ENCODE measurements at regions not wholly inside any gene's neighbourhood (a gene's known extent, or its start where the extent isn't known, plus 50 kb on each side); places are given as distances from the start of the nearest gene placed in this dataset.
"Not testable (repeated sequence)": the region's sequence is repeated elsewhere in the genome, so short reads cannot be mapped to it uniquely, and the experiment has no call there.

DNA sequence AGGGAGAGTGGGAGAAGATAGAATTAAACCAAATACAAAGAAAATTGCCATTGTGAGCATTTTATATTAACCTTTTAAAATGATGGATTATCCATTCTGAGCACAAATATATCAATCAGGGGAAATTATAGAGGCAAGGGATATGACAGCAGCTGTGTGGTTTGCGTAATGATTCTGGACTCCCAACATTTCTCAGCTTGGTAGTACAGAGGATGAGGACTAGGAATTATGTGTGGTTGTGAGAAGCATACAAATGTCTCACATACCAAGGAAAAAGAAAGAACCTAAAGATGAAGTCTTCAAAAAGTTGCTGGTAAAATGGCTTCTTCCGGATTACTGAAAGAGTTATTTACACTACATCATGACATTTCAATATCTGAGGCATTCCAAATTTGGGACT, 674.6 kb upstream of the NR3C2 start:
- DNase-seq, result no peak

DNA sequence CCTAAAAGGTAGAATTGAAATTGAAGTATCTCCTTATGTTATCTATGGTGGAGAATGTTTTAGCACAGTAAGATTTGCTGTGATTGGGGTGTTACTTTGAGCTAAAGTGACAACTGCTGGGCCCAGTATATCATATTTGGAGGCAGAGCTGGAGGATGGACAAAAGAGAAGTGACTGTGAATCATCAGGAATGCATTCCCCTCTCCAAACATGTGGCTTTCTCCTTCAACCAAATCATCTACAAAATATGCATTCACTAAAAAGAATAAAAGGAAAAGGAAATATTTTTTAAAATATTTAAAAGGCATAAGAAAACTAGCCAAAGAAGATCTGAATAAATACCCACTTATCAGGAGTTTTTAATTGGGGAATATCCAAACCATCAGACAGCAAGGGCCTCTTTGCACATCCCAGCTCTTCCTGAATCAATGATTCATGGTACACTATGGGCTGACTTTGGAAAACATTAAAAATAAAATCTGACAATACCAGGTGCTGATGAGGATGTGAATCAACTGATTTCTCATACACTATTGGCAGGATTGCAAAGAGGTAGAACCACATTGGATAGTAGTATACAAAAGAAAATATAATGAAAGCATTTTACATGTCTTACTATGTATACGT, 671.7 kb upstream of the NR3C2 start:
- DNase-seq, result no peak

DNA sequence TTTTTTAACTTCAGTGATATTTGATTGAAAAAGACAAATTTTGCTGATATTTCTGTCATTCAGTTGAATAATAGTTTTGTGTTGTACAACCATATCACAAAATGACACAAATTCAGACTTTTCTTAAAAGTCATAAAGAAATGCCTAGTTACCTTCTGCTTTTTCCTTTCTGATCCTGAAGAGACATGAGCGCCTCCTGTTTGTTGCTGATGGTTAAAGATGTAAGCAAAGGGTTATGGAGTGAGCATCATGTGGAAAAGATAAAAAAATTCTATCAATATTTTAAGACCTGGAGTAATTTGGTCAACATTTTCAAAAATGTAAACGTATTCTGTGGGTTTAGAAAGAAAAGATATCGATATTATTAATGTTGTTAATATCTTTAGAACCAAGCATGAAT, 669.9 kb upstream of the NR3C2 start:
- DNase-seq, result no peak

DNA sequence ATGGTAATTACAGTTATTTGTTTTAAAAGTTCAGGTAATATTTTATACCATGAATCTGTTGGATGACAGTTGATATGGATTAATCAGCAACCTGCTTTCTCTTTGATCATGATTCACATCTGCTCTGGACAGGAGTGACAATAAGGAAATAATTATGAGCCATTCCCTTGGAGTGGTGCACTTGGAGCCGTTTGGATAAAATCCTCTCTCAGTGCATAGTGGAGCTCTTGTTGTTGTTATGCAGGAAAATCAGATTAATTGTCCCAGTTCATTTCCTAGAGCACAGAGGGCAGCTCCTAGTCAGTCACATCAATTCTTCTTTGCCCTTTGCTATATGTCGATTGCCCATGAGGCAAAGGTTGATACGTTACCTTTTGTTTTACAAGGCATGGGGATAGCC, 668.3 kb upstream of the NR3C2 start:
- DNase-seq, result no peak

DNA sequence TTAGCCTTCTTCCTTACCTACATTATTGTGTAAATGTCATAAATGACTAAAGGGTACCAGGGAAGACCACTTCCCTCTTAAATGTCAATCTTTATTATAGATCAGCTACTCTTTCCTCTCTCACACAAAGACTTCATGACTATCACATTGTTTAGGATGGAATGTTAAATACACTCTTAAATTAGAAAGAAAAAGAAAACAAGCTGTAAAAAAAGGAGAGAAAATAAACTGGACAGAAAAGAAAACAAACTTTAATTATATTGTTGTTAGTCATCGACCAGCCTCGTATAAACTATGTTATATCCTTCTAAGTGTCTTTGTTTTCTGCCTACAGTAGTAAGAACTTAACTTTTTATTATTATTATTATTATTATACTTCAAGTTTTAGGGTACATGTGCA, 666.4 kb upstream of the NR3C2 start:
- no peak for DNase-seq

DNA sequence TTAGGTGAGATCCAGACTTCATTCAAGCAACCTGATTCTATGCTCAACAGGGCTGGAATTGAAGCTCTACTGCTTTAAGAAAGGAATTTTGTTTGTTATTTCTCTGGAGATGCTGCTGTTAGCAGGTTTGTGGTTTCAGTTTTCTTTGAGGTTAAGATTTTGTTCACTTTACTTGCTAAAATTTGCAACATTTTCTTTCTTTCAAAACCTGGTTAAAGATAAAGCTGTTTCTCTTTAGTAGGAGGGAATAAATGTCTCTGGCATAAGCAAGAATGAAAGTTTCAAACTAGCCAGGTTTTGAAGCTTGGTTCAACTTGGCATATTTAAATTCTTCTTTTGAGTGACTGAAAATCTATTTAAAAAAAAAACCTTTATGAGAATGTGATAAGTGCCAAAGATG, 660.6 kb upstream of the NR3C2 start:
- no peak for DNase-seq

DNA sequence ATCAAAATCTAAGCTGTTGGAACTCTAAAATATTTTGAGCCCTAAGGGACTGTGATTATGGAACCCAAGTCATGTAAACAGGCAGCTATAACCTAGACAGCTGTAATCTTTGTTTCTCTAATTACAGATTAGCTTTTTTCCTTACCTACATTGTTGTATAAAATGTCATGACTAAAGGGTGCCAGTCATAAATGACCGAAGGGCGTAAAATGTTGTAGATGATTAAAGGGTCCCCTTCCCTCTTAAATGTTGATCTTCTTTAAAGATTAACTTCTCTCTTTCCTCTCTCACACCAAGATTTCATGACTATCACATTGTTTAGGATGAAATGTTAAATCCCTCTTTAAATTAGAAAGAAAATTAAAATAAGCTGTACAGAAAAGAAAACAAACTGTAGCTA, 659.4 kb upstream of the NR3C2 start:
- DNase-seq, result no peak

DNA sequence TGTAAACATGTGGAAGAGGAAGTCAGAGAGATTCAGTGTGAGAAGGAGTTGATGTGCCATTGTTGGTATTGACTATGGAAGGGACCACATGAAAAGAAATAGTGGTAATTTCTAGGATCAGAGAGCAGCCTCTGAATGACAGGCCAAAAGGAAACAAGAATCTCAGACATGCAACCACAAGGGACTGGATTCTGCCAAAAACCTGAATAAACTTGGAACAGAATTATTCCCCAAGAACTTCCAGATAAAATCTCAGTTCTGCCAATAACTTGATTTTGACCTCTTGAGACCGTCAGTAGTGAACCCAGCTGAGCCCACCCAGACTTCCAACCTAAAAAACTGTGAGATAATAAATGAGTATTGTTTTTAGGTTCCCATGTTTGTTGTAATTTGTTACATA, 653.6 kb upstream of the NR3C2 start:
- no peak for DNase-seq

DNA sequence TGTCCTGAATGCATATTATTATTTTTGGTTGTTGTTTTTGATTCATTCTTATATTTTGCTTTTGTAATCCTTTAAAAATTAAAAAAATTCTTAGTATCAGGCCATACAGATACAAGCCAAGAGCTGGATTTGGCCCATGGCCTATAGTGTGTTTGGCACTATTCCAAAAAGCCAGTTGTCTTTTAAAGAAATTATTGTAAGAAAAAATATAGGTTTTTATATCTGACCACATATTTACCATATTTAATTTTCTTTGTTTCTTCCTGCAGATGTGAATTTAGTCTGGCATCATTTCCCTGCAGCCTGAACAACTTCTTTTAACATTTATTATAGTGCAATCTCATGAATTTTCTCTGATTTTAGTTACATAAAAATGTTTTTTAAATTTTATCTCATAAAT, 652.8 kb upstream of the NR3C2 start:
- no peak for DNase-seq

DNA sequence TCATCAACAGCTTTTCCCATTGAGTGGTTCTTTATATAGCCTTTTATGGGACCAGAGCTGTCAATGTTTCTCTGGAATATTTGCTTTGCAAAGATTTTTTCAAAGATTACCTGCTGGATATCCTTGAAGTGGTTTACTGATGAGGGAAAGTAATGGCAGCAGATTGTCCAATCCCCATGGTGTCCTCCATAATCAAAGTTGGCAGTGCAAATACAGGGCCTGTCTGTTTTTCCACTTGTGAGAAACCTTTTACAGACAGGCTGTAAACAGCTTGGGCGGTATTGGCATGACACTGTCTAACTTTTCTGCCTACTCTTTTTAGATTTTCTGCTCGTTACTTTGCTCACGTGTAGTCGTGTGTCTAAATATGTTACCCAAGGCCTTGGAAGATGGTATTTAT, 641.9 kb upstream of the NR3C2 start:
- no peak for DNase-seq

DNA sequence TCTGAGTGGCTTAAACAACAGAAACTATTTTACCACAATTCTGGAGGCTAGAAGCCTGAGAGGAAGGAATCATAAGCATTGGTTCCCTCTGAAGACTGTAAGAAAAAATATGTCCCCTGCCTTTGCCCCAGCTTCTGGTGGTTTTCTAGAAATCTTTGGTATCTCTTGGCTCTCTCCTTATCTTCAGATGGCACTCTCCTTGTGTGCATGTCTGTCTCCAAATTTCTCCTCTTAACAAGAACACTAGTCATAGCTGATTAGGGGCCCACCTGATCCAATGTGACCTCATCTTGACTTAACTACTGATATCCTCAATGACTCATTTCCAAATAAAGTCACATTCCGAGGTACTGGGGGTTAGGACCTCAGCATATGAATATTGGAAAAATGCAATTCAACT, 635.0 kb upstream of the NR3C2 start:
- DNase-seq, result no peak

DNA sequence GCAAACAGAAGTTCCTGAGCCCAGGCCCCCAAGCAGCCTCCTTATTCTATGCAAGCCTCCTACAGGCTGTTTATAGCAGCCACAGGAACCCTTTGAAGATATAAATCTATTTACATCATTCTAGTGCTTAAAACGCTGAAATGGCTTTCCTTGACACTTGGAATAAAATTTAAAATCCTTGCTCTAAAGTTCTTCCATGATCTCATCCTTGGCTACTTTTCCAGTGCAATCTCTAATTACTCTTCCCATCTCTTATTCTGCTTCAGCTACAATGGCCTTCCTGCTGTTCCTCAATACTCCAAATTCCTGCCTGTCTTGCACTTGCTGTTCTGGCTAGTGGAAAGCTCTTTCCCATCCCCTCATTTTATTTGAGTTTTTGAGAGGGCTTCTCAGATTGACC, 634.2 kb upstream of the NR3C2 start:
- no peak for DNase-seq

DNA sequence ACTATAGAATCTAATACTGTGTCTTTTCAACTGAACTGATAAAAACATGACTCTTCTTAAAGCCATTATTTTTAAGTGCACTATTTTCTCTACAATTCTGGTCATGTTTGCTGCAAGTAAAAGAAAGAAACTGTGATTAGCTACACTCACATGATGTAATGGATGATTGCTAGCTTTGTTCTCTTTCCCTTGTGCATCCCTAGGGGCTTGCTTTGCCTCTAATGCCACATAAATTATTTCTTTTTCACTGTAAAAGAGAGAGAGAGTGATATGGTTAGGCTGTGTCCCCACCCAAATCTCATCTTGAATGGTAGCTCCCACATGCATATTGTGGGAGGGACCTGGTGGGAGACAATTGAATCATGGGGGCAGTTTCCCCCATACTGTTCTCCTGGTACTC, 630.2 kb upstream of the NR3C2 start:
- no peak for DNase-seq

DNA sequence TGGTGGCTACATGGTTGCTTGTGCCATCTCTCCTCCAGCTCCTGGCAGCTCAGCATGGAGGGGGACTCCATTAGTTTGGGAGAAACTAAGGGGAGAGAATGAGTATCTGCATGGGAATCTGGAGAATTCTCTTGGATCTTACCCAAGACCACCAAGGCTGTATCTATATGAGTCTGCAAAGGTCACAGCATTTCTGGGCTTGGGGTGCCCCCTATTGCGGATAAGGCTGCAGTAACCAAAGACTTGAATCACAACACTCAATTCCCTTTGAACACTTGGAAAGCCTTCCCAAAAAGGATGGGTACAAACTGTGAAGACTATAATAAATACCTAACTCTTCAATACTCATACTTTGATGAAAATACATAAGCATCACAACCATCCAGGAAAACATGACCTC, 623.5 kb upstream of the NR3C2 start:
- no peak for DNase-seq

DNA sequence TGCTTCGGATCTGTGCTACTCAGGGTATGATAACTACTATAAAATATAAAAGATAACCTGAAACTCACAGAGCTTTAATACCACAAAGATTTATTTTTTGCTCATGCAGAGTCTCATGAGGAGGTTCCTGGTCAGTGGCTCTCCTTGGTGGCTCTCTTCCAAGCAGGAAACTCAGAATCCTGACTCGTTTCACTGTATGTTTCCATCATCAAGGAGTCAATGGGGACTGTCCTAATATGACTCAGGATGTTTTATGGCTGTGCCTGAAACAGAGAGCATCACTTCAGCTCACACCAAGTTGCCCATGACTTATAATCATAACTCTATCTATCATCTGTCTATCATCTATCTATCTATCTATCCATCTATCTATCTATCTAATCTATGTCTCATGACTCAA, 620.8 kb upstream of the NR3C2 start:
- no peak for DNase-seq

DNA sequence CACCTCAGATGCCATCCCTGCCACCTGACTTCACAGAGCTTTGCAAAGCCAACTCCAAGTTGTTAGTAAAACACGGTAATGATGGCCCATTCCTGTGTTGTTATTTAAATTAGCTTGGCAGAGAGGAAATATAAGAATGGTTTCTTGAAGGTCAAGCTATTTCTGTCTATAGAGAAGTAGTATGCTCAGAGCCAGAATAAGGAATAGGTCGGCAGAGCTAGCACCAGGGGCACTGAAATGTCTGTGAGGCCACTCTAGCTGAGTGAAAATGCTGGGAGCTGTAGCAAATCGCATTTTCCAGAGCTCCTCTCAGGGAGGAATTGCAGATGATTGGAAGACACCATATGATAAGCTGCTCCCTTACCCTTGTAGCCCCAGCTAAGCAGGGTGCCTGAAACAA, 615.4 kb upstream of the NR3C2 start:
- no peak for DNase-seq

DNA sequence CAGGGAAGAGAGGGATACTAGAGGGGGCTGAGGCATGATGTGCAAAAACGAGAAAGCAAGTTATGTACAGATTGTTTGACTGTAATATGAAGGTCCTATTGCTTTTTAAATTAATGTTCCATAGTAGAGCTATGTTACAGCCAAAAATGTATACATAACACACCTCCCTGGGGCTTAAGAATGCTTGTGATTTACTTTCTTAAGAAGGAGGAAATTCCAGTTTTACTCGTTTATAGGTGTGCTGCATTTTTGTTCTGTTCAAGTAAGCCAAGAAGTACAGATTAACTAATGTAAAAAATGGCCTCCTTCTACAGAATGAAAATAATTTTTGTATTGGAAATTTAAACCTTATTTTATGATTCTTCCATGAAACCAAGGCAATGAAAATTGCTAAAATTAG, 614.4 kb upstream of the NR3C2 start:
- DNase-seq, result no peak

DNA sequence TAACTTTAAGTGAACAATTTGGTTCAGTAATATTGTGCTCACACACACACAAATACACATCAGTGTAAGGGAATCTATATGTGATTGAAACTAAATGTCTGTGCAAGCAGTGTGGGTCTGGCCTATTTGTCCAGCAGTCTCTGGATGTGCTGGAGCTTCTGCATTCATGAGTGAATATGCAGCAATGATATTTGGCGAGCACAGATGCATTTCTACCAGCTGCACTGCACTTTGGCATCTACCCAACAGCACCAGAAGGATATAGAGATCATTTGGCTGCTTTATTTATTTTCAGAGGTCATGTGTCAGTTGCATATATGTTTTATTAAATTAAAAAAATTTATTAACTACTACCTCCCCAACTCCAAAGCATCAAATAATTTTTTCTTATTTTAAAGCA, 613.4 kb upstream of the NR3C2 start:
- no peak for DNase-seq

DNA sequence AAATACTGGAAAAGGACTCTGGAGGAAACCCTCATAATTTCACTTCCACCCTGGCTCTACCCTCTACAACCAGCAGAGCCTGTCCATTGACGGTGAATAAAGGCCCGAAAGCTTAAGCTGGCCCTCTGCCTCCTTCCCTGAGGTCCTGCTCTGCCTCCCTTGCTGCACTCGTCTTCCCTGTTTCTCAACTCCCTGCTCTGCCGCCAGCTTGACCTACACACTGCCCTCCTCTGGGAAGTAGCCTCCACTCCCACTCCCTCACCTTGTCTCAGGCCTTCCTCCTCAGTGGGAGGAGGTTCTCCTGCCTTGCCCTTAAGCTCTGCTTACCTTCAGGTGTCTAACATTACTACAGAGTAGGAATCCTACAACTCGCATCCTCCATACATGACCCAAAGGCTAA, 608.6 kb upstream of the NR3C2 start:
- no peak for DNase-seq

DNA sequence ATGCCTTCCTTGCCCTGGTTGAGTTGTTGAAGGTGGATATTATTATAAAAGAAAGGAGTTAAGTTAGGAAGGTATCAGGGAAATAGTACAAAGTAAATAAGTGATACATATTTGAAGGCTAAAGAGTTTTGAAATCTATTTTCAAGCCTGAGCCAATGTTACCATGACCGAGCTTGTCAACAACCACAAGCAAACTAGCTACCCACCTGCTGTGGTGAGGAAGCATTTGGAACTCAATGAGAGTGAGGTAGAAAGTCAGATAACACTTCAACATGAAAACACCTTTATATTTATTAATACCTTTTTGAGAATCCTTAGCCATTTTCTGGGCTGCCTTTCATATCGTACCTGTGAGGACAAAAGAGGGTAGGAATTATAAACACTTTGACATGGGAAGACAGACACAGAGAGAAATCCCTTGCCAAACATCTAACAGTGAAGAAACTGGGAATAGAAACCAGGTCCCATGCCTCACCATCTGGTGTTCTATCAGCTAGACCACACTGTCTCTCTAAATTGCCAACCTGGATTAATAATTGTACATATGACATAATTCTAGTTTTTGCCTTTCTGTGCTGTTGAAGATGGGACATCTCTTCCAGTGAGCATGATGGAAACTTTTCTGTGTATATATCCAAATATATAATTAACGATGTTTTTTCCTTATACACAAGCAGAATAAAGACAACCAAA, 606.4 kb upstream of the NR3C2 start:
- DNase-seq, result no peak

DNA sequence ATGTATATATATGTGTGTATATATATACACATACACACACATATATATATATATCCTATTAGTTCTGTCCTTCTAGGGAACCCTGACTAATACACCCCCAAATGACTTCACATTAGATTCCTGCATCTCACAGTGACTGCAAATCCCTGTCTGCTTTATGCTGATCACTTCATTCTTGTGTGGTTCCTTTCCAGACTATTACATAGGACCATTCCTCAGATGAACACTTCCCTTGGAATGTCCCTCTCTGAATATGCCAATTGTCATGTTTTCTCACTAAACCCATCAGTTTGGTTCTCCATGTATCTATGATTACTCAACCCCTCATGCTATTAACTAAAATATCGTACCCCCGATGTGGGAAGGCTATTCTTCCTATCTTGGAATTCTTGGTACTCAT, 605.2 kb upstream of the NR3C2 start:
- DNase-seq, result no peak

DNA sequence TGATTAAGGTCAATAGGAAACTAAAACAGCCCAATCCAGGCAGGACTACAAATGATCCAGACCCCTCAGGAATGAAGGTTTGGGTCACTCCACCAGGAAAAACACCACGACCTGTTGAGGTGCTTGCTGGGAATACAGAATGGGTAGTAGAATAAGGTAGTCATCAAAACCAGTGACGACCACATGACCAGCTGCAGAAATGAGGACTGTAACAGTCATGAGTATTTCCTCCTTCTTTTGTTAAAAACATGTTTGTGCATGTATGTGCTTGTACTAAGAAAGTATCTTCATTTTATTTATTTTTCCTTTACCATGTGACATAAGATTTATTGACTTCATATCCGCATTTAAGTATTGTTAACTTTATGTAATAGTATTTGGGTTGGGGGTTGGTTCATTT, 603.5 kb upstream of the NR3C2 start:
- DNase-seq, result no peak

DNA sequence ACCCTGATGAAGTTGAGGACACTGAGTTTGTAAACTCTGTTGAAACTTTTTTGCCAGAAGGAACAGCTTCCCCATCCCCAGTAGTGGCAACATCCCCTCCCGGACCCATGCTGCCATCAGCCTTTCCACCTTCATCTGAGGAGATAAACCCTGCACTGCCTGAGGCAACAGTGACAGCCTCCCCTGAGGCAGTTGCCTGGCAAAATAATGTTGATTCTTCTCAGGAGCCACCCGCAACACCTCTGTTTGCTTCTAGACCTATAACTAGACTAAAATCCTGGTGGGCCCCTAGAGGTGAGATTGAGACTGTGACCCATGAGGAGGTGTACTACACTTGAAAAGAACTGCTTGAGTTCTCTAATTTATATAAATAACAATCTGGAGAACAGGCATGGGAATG, 597.6 kb upstream of the NR3C2 start:
- DNase-seq, result not testable (repeated sequence)

DNA sequence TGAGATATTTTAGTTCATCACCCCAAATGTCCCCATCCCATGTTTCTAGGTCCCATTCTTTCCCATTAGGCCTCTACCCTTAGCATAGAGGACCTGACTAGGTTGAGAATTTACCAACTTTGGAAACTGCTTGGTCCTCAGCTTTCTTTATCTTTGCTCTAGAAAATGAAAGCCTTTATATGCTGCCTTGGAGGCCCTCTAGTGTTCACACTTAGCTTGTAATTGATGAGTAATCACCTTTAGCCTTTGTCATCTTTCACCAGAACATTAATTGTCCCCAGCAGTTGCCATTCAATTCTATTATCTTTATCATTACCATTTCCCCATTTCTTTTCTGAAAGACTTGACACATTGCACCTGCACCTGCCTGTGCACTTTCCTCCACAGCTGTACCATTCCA, 589.2 kb upstream of the NR3C2 start:
- peak; percentile 5 for DNase-seq

DNA sequence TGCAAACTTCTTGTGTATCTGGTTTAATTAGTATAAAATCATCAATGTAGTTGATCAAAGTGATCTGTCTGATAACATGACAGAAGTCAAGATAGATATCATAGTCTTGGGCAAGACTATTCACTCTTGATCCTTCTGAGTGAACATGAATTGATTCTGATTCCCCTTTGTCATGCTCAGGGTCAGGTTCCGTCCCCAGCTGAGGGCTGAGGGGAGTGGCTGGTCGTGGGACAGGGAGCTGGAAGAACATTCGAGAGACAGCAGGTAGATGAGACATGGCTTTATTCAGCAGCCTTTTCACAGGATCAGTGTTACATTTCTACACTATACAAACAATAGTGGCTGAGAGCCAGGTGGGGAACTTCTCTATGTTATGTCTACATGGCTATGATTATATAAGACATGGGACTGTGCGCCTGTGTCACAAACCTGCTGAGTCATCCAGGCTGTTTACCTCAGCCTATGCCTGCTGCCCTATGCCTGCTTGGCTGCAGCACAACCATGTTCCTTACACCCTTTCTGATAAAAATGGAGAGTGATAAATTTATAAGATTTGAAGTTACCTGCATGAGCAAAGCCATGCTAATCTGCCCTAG, 586.9 kb upstream of the NR3C2 start:
- DNase-seq, result no peak

All from suppressor macrophage treated with lipopolysaccharide for 4 hours (primary cell).